Inflammatory macrophage treated with lipopolysaccharide for 4 hours (primary cell): ENCODE measurements at regions not wholly inside any gene's neighbourhood (a gene's known extent, or its start where the extent isn't known, plus 50 kb on each side); places are given as distances from the start of the nearest gene placed in this dataset.

Experiments used
- DNase-seq: peaks from one replicate; pipeline ENCODE4 v3.0.0-alpha.2; 2020

DNA sequence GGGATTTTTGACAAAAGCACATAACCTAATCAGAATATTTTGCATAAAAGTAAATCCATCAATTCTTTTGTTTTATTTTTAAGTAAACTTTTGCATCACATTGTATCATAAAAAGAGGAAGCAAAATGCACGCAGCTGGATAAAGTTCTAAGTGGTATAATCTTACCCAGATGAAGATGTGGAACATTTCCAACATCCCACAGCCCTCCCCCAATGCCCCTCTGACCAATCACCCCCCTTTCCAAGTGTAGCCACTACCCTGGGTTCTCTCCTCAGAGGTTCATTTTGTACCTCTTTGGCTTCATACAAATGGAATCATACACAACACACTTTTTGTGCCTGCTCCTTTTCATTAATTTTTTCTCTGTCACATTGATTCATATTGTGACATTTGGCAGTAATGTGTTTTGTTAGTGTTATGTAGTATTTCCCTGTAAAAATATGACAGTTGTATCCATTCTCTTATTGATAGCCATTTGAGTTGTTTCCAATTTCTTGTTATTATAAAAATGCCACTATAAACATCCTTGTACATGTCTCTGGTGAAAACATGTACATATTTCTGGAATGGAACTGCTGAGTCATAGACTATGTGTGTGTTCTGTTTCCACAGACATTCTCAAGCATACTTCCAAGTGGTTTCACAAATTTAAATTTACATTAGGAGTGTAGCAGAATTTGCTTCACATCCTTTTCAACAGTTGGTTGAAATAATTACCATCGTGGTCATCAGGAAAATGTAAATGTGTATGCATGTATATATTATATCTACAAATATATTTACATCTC lies 92.9 kb upstream of the SYNDIG1 start:
- no peak for DNase-seq

DNA sequence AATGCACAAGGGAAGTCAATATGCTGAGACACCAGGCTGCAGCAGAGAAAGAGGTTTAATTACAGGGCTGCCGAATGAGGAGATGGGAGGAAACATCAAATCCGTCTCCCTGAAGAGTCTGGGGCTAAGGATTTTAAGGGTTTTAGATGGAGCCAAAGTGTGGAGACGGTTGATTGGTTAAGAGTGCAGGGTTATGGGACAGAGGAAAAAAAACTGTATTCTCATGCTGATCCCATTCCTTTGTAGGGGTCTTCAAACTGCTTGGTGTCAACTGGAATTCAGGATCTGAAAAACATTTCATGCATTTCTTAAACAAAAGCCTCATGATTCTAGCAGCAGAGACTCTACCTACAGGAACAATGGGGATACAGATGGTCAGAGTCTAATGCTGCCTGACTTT lies 96.1 kb upstream of the SYNDIG1 start:
- DNase-seq: no peak

DNA sequence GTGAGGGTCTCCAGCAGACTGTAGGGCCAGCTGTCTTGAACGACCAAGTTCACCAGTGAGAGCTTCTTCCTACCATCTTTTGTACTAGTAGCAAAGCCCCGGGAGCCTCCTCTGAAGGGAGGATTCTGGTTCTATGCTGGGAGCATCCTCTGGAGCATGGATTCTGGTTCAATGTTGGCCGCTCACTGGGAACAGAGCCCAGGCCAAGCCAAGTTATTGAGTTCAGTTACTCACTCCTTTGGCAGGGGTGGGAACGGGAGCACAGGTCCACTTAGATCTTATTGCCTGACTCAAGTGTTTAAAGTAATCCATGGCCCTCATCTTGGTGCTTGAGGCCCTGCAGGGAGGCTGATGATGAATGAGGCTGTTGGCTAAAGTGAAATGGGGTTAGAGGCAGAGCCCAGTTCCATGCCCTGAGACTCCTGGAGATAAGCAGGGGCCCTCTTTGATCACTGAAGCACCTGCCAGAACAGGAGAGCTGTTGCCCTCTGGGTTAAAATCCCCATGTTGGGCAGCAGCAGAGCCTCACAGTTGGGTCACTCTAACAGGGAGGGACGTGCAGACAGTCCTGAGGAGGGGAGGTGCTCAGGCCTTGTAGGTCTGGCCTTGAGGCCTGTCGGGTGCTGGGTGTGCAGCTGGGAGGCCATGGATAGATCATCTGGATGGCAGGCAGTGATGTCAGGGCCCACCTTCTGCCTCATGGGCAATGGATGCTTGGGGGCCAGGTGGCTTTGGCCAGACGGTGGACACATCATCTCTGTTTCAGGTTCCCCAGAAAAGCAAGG lies 98.3 kb upstream of the SYNDIG1 start:
- no peak for DNase-seq

DNA sequence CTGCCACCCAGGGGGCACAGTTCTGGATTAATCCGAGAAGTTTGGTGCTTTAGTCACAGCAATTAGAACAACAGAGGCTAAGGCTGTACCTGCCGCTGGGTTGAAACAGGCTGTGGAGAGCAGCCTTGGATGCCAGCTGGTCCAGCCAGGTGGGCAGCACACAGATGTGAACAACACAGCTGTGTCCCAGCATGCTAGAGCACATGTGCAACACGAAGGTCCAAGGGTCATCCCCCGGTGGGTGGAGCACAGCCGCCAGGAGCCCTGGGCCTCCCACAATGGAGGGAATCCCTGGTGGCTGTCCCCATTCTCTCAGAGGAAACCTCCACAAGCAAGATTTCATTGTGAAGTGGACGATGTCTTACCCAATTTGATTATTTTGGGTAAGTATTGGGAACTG lies 99.2 kb upstream of the SYNDIG1 start:
- no peak for DNase-seq

DNA sequence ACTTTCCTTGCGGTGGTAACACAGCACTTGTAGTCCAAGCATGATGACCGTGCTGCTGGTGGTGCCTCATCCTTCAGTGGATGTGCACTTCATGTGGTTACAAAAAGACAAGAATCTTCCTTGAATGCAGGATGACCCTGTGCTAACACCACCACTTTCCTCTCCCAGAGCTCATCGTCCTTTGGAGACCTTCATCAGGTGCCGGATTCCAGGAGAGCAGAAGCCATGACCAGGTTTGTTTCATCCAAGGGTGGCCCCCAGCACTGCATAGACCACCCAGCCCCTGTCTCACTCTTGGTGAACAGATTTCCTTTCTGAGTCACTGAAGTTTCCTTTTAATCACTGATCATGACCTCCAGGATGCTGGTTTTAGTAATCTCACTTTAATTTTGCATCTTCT lies 101.2 kb upstream of the SYNDIG1 start:
- DNase-seq: no peak

DNA sequence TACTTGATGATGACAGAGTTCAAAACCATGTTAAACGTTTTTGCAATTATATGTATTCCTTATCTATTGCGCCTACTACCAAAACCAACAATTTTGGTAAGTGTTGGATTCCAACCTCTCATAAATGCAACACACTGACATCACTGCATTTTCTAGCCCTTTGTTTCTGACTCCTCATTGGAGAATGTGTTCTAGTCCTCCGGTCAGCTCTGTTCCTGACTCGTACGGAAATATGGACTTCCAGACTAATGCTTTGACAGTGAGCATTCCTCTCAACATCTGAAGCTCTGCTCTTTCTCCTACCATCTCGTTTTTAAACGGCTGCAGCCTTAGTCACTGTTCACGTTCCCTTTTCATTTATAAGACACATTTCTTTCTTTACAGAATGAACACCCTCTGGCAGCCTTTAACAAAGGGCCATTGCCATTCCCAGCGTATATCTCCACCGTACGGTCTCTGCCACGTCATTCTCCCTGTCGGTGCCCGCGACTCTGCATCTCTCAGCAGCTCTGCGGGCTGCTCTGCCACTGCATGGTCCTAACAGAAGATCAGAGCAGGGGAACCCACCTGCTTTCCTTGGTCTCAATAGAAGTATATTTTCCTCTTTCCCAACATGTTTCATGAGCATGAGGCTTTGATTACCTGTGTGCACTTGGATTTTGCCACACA lies 103.0 kb upstream of the SYNDIG1 start:
- DNase-seq: no peak

DNA sequence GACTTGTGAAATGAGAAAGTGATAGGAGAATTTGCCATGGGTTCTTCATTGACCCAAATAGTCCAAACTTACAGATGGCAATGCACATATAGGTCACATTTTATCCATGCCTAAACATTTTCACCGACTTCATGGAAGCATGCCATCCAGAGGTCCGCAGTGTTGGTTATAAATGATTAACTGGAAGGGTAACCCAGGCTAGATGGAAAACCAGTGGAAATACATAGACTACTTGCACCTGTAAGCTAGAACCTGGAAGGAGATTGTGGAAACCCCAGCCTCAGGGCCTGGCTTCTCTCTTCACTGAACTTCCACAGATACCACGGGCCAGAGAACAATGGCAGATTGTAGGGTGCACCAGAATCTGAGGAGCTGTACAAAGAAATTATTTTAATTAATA lies 103.8 kb upstream of the SYNDIG1 start:
- DNase-seq: no peak

DNA sequence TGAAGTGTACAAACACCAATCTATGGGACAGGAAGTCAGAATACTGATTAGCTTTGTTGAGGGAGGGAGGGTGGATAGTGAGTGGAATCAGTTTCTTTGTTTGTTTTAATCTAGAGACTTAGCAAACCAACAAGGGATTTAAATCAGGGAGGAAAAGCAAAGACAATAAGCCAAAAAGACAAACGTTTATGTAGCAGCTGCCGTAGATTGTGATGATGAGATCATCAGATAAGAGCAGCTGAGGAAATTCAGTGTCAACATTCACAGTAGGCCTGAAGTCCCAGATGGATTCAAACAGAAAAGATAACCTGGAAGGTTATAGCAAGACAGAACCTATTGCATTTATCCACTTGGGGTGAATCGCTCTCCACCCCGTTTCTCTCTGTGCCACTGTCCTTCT lies 104.9 kb upstream of the SYNDIG1 start:
- DNase-seq: no peak

DNA sequence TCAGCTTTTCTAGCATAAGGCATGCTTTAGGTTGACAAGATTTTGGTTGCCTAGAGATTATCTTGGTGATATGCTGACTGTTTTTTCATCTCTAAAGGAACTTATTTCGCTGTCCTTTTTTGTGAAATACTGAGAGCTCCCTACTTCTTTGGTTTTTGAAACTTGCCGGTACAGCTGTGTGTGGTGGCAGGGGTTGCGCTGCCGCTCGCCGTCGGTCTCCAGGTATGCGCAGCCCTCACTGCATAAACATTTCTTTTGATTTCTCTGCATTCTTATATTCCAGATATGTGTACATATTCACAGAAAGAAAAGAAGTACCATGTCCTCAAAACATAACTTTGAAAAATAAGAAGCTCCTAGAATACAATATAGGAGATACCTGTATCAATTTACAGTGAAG lies 106.4 kb upstream of the SYNDIG1 start:
- DNase-seq: no peak

DNA sequence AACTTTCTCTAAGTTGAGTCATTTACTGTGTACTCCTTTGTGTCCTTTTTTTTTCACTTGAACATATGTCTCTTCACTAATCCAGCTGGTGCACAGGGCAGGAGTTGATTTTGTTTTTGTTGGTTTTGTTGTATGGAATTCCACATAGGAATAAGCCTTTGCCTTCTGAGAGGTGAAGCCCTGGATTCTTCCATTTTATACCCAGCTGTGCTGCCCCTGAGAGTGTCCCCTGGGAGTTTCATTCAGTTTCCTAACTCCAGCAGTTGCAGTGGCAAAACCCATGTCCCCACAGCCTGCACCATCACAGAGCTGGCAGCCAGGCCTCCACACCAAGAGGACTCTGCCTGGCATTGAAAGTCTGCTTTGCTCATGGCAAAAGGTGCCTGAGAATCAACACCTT lies 107.3 kb upstream of the SYNDIG1 start:
- DNase-seq: no peak

DNA sequence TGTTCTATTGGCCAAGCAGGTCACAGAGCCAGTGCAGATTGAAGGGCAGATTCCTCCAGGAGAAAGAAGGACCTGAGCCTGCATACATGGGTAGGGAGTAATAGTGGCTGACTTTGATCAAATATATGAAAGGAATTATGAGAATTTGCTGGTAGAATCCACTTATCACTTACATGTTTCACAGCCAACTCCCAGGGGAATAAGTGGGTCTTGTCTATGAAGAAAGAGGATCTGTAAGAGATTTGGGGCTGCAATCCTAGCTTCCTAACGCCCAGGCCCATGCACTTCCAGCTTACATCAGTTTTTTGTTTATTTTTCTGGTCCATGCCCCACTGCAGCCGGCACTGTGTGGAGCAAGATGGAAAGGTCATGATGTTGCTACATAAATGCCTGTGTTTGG lies 107.9 kb upstream of the SYNDIG1 start:
- no peak for DNase-seq

DNA sequence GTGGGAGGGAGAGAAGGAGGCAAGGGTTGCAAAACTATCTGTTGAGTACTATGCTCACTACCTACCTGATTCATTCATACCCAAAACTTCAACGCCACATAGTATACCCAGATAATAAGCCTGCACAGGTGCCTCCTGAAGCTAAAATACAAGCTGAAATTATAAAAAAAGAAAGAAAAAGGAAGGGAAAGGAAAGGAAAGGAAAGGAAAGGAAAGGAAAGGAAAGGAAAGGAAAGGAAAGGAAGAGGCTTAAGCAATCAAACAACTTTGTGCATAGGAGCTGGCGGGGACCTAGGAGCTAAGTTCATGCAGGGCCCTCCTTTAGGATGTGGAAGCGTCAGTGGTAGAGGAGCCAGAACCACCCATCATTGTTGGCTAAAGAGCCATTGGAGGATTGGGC lies 108.9 kb upstream of the SYNDIG1 start:
- DNase-seq: no peak

DNA sequence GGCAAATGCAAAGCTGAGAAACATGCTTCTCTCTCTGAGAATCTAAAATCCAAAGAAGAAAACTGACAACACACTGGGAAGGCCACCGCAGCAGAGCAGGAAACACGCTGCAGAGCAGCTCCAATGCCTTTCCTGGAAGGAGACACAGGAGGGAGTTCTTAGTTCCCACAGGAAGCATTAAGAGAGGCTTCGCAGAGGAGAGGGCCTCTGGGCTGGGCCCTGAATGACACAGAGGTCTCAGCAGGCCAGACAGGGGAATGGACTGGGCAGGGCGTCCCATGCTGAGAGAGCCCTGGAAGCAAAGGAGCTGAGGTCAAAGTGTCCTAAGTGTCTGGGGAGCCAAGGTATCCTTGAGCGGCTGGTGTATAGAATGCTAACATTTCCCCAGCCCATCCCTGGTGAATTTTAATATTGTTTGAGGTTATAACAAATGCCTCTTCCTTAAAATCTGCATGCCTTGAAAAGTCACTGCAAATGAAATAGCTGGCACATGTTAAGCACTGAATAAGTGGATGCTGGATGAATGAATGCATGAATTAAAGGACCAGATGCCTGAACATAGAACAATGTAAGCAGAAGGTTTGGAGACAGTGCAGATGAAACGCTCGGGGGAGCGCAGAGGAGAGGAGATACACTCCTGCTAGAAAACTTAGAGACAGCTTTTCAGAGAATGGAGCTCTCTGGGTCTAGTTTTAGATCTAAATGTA lies 110.0 kb upstream of the SYNDIG1 start:
- DNase-seq: no peak

DNA sequence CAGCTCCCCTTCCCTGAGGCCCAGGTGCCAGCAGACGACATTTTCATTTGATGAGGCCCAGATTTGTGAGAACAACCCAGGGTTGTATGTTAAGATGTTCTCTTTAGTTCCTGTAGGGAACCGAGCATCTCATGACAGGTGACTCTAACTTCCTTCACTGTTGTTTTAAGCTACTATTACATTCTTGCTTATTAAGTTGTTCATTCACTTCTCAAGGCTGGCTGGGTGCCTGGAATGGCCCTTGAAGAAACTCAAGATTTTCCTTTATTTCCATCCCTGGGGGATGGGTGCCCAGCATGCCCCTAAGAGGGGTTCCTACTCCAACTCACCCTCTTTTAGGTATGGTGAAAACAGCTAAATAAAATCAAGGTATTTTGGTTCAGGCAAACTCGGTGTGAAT lies 111.5 kb upstream of the SYNDIG1 start:
- no peak for DNase-seq

DNA sequence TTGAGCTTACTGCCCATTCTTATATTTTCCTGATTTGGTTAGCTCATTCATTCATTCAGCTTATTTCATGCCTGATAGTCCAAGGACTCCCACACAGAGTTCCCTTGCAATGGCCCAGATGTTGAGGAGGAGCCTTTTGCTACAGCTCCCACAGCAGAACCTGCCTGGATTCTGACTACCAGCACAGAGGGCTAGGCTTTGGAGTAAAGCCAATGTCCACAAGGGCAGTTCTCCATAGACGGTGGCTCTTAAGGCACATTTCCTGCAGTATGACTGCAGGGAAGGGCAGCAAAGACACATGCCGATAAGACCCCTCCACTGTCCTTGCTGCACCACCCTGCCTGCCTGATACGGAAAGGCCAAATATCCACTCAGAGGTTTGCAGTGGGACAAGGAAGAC lies 112.3 kb upstream of the SYNDIG1 start:
- no peak for DNase-seq

DNA sequence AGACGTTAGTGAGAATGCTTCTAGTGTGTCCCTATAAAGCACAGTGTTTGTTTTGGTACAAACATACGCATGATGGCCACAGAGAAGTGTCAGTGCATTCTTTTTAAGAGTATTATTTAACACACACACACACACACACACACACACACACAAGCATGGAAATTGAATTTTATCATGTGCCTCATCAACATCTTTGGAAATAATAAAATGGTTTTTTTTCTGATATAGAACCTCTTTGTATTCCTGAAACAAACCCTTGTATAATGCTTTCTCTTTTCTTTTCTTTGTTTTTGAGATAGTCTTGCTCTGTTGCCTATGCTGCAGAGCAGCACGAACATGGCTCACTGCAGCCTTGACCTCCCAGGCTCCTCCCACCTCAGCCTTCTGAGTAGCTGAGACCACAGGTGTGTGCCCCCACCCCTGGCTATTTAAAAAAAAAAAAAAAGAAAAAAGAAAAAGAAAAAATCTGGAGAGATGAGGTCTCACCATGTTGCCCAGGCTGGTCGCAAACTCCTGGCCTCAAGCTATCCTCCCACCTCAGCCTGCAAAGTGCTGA lies 116.2 kb upstream of the SYNDIG1 start:
- DNase-seq: no peak

DNA sequence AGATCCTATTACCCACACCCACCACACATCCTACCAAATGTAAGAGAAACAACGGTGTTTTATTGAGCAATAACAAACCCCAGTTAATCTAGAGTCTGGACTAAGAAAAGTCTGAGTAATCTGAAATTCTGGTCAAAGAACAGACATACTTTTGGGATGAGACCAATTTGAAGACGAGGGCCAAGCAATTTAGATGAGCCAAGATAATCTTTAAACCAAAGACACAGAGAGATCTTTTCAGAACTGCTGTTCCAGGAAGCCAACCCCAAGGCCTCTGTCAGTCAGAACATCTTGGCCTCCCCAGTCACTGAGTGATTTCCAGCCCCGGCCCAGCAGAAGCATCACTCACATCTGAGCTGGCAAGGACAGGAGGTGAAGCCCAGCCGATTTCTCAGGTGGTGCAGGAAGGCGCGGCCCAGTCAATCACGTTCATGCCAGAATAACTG lies 118.5 kb upstream of the SYNDIG1 start:
- no peak for DNase-seq

DNA sequence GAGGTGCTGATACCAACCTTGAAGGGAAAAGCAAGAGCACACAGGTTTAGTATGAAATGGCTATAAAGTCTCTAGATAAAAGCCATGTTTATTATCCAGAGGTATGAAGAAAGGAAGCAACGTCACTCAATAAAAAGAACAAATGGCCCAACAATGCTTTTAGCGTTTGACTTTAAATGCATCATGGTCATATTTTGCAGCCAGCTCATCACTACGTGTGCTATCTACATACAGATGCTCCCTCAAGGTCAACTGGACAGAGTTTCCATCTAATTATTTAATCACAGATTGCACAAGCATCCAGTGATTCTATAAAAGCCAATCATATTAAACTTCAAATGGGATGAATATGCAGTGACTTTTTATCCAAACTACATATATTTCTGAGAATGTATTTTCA lies 127.6 kb upstream of the SYNDIG1 start:
- no peak for DNase-seq

DNA sequence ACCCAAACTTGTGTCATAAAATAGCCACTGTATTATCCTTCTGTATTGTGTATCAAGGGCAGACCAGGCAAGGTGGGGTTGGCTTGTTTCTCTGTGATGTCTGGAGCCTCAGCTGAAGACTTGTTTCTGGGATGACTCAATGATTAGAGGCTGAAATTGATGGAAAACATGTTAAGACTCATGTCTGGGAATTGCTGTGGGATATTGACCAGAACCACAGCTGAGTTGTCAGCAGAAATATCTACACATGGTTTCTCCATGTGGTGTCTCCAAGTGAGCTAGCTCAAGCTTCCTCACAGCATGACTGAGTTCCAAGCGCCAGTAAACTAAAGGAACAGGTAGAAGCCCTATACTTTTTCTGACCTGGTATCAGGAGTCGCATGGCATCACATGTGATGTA lies 128.5 kb upstream of the SYNDIG1 start:
- no peak for DNase-seq

DNA sequence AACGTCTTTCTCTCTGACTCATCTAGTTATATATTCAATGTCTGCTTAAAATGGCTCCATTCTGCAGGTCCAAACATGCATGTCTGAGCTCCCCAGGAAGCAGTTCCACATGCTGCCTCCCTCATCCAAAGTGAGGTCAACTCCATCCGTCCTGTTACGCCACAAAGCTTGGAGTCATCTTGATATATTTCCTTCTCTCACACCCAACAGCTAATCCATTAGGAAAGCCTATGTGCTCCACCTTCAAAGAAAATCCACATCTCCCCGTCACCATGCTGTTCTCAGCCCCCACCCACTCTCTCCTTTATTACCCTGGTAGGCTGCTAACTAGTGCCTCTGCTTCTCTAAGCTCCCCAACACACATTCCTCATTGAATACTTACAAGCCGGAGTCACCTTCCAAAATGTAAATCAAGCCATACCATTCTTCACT lies 130.2 kb upstream of the SYNDIG1 start:
- DNase-seq: no peak

DNA sequence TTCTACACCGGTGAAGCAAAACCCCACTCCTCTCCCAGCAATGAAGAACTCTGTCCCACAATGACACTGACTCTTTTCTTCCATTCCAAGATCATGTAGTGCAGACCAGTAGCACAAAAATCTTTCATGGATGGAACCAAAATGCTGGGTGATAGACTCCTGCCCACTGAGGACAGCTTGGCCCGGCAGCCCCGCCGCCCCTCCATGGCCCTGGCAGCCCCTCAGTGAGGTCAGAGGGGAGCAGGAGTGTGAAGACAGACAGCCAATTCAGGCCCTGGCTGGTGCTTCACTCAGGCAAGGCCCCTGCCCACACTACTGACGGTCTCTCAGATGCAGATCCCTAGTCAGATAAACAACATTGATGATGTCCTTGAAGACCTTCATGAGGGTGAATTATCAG lies 131.9 kb upstream of the SYNDIG1 start:
- DNase-seq: no peak

DNA sequence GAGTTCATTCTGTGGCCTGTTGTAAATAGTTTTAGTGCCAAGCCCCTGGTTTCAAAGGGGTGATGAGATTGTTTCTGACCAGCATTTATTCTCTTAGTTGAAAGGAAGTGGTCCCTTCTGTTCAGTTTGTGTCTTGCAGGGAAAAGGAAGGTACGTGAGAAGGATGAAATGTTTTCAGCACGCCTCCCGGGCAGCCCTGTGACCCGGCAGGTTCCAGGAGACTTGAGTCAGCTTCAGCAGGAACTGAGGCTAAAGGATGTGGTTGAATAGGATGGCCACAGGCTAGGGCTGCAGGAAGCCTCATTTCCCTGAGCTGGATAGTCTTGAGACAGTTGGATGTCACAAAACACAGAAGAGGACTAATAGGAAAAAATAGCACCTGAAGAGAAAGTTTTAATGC lies 132.4 kb upstream of the SYNDIG1 start:
- DNase-seq: no peak

DNA sequence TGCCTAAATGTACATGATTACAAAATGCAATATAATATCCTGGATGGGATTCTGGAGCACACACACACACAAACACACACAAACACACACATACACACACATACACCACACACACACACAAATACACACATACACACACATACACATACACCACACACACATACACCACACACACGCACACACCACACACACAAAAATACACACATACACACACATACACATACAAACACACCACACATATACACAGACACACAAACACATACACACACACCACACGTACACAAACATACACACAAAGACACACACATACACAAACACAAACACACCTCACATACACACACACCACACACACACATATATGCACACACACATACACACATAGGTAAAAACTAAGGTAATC lies 134.6 kb upstream of the SYNDIG1 start:
- DNase-seq: no peak
